Osteocyte (in vitro differentiated cells): ENCODE measurements at regions not wholly inside any gene's neighbourhood (a gene's known extent, or its start where the extent isn't known, plus 50 kb on each side); places are given as distances from the start of the nearest gene placed in this dataset.

Source experiments
- DNase-seq: peaks from one replicate; pipeline ENCODE4 v3.0.0; 2021; ENCODE audit warnings: mixed read lengths; ENCODE audit not compliant: unreplicated experiment; ENCODE audit errors: extremely low spot score
- H3K27ac Mint-ChIP-seq: one replicate; pipeline ENCODE4 v1.8.0; 2021; ENCODE audit warnings: mild to moderate bottlenecking, mixed read lengths; ENCODE audit not compliant: unreplicated experiment
- H3K27me3 Mint-ChIP-seq: one replicate; pipeline ENCODE4 v1.8.0; 2021; ENCODE audit warnings: mixed read lengths; ENCODE audit not compliant: unreplicated experiment
- H3K36me3 Mint-ChIP-seq: one replicate; pipeline ENCODE4 v1.8.0; 2021; ENCODE audit warnings: mixed read lengths; ENCODE audit not compliant: unreplicated experiment
- H3K4me1 Mint-ChIP-seq: one replicate; pipeline ENCODE4 v1.8.0; 2021; ENCODE audit warnings: mixed read lengths; ENCODE audit not compliant: unreplicated experiment
- H3K4me3 Mint-ChIP-seq: one replicate; pipeline ENCODE4 v1.8.0; 2021; ENCODE audit warnings: mild to moderate bottlenecking, moderate library complexity, mixed read lengths; ENCODE audit not compliant: unreplicated experiment
- H3K9me3 Mint-ChIP-seq: one replicate; pipeline ENCODE4 v1.8.0; 2021; ENCODE audit warnings: mixed read lengths; ENCODE audit not compliant: unreplicated experiment
- TF ChIP-seq, protein P1 (sequence below): fragments of 200-600 bp; sonication (generic); IDR thresholded peaks from 2 replicates; pipeline ENCODE4 v1.5.0; 2021; ENCODE audit warnings: antibody characterized with exemption, mild to moderate bottlenecking, moderate library complexity

DNA sequence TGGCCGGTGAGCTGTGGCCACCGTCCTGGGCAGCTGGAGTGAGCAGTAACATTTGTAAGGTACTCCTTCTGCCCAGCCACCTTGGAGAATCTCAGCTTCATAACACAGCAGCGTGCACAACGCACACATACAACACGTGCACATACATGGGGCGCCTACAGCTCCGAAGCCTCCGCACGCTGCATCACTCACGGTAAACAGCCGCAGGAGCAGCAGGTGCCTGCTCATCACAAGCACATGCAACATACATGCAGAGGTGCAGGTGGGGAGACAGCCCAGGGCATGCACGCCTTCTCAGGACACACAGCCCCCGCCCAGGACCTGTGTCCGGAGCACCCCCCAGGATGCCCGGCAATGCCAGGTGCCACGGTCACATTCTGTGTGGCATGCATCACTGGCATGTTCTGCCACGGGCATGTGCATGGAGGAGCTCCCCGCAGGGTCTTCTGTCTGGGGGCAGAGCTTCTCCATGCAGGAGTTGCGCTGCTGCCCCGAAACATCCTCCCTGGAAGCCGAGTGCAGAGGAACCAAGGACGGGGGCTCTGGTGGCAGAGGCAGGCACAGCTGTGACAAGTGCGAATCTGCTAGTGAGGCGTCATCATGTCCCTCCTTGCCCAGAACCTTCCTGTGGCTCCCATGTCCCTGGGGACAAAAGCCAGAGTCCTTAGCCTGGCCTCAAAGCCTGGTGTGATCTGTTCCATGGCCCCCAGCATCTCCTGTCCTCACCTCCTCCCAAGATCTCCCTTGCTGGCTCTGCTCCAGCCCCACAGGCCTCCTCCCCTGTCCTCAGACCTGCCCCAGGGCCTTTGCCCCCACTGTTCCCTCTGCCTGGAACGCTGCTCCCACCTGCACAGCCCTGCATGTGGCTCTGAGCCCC, 184.0 kb upstream of the GSE1 start:
- H3K27me3 Mint-ChIP-seq: peaks cover 4% of the 10 kb centered on the region
- H3K4me3 Mint-ChIP-seq: no peak overlapping the region
- no peaks in the 10 kb centered on the region for H3K9me3 Mint-ChIP-seq
- peaks cover 6% of the 10 kb centered on the region for H3K4me1 Mint-ChIP-seq
- no peak for DNase-seq
- no peak overlapping the region for H3K27ac Mint-ChIP-seq
- TF ChIP-seq, protein P1, sequence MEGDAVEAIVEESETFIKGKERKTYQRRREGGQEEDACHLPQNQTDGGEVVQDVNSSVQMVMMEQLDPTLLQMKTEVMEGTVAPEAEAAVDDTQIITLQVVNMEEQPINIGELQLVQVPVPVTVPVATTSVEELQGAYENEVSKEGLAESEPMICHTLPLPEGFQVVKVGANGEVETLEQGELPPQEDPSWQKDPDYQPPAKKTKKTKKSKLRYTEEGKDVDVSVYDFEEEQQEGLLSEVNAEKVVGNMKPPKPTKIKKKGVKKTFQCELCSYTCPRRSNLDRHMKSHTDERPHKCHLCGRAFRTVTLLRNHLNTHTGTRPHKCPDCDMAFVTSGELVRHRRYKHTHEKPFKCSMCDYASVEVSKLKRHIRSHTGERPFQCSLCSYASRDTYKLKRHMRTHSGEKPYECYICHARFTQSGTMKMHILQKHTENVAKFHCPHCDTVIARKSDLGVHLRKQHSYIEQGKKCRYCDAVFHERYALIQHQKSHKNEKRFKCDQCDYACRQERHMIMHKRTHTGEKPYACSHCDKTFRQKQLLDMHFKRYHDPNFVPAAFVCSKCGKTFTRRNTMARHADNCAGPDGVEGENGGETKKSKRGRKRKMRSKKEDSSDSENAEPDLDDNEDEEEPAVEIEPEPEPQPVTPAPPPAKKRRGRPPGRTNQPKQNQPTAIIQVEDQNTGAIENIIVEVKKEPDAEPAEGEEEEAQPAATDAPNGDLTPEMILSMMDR: no peak
- H3K36me3 Mint-ChIP-seq: no peaks in the 10 kb centered on the region

DNA sequence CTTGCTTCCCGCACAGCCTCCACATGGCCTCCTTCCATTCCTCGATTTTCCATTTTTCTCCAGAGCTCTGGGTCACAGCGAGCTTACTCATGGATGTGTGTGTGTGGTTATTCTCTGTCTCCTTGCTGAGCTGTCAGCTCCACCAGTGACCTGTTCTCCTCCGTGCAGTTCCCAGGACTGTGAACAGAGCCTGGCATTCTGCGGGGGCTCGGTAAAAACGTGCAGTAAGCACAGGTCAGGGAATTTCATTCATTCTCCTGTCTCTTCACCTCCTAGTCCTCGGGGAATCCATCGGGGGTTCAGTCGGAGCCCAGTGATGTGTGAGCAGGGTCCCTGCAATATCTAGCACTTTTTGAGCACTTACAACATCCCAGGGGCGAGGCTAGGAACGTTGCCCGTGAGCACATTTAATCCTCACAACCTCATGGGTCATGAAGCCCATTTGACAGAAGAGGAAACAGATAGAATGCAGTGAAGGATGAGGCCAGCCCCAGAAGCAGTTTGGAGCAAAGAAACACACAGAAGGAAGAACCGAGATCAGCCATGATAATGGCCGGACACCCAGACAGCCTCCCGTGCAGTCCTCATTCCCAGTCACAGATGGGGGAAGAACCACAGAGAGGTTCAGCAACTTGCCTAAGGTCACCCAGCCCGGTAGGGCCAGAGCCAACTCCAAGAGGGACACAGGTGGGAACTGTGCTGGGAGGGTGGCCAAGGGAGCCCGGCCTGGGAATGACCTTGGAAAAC, 183.2 kb upstream of the GSE1 start:
- TF ChIP-seq, protein P1: no peak
- H3K27ac Mint-ChIP-seq: no peak overlapping the region
- no peaks in the 10 kb centered on the region for H3K4me1 Mint-ChIP-seq
- H3K4me3 Mint-ChIP-seq: no peak overlapping the region
- no peak for DNase-seq
- H3K9me3 Mint-ChIP-seq: no peaks in the 10 kb centered on the region
- H3K36me3 Mint-ChIP-seq: no peaks in the 10 kb centered on the region
- H3K27me3 Mint-ChIP-seq: peaks cover 4% of the 10 kb centered on the region

DNA sequence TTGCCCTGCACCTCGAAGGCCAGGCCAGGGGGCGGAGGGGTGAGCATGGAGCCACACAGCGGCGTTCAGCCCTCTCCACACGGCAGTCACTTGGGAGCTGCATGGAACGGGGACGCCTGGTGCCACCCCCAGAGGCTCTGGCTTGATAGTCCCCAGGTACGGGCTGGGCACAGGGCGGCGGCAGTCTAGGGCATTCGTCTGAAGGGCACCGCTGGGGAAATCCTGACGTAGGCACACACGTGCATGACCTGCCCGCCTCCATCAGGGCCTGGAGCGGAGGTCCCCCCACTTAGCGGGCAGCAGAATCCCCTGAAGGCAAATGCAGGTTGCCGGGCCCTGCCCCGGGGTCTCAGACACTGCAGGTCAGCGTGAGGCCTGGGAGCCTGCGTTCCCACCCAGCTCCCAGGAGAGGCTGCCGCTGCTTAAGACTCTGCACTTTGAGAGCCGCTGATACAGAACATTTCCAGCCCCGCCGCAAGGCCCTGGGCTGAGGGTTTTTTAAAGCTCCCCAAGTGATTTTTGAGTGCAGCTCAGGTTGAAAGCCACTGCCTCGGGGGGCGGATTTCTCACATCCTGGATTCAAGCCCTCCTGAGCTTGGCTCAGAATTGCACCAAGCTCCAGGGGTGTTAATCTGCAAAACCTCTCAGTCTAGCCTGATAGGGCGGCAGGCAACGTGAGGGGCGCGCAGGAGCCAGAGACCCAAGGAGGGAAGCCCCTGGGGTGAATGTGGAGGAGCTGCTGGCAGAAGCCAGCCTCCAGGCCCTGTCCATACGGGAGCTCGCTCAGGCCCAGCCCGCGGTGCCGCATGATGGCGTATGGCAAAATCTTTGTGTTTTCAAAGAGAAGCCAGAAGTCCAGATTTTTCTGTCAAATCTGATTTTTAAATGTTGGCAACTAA, 182.3 kb upstream of the GSE1 start:
- no peak overlapping the region for H3K4me3 Mint-ChIP-seq
- H3K27ac Mint-ChIP-seq: no peak overlapping the region
- TF ChIP-seq, protein P1: no peak
- no peaks in the 10 kb centered on the region for H3K36me3 Mint-ChIP-seq
- H3K4me1 Mint-ChIP-seq: no peaks in the 10 kb centered on the region
- DNase-seq: no peak
- H3K27me3 Mint-ChIP-seq: peaks cover 4% of the 10 kb centered on the region
- no peaks in the 10 kb centered on the region for H3K9me3 Mint-ChIP-seq

DNA sequence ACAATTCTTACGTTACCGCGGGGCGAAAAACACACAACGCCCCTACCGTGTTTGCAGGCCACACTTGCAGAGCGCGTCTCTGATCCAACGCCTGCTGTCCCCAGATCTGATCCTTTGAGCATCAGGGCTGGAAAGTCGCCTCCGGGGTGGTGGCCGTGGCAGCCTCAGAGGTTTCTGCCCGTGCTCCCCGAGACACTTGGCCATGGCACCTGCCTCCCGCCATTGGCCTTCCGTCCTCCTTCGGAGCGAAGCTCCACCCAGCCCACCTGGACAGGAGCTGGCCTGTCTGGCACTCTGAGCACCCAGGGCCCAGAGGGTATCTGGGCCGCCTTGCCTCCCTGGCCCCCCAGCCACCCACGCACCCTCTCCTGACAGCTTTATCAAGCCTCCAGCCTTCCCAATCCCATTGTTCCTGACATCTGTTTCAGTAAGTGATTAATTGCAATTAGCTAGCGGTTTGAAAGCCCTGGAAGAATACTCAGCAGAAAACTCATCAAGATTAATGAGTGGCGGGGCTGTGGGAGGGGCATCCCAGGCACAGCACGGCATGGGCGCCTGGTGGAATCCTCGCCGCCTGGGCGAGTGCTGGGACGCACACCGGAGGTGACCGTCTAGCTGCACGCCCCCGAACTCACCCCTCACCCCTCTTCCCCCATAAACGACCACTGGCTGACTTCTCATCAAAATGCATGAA, 181.5 kb upstream of the GSE1 start:
- no peak for DNase-seq

More for the DNA sequence above, 181.5 kb upstream of the GSE1 start:
- peaks cover 4% of the 10 kb centered on the region for H3K4me1 Mint-ChIP-seq
- H3K9me3 Mint-ChIP-seq: no peaks in the 10 kb centered on the region
- H3K36me3 Mint-ChIP-seq: no peaks in the 10 kb centered on the region
- H3K4me3 Mint-ChIP-seq: no peak overlapping the region
- peaks cover 4% of the 10 kb centered on the region for H3K27me3 Mint-ChIP-seq
- H3K27ac Mint-ChIP-seq: no peak overlapping the region
- TF ChIP-seq, protein P1: no peak
